HG03457 (cell line): ENCODE measurements at regions not wholly inside any gene's neighbourhood (a gene's known extent, or its start where the extent isn't known, plus 50 kb on each side); places are given as distances from the start of the nearest gene placed in this dataset.
"Not testable (repeated sequence)": the region's sequence is repeated elsewhere in the genome, so short reads cannot be mapped to it uniquely, and the experiment has no call there.

Experiments used
- ATAC-seq: cut with Tn5 transposase; IDR thresholded peaks from one replicate; pipeline ENCODE4 v1.9.1; 2021; ENCODE audit warnings: moderate number of reproducible peaks; ENCODE audit not compliant: unreplicated experiment

DNA sequence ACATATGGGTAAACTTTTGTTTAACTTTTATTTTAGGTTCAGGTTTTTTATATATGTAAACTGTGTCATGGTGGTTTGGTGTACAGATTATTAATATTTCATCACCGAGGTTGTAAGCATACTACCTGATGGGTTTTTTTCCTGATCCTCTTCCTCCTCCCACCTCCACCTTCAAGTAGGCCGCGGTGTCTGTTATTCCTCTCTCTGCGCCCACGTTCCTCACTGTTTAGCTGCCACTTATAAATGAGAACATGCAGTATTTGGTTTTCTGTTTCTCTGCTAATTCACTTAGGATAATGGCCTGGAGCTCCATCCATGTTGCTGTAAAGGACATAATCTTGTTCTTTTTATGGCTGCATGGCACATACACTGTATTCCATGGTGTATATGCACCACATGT, 1000.0 kb upstream of the CELF2 start:
- ATAC-seq: no peak

DNA sequence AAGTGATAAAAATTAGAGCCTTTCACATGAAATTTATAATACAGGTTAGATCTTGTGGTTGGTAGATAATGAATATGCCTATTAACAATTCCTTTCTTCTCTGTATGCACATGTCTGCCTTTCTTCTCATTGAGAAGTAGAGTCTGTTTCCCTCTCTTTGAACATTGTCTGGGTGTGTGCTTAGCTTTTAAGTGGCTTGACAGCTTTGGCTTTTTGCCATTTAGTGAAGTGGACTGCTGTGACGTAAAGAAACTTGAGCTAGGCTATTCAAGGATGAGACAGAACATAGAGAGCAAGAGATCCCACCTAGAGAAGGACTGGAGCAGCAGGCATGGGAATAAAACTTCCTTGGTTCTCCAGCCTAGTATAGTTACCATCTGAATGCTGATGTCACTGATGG, 996.7 kb upstream of the CELF2 start:
- no peak for ATAC-seq

DNA sequence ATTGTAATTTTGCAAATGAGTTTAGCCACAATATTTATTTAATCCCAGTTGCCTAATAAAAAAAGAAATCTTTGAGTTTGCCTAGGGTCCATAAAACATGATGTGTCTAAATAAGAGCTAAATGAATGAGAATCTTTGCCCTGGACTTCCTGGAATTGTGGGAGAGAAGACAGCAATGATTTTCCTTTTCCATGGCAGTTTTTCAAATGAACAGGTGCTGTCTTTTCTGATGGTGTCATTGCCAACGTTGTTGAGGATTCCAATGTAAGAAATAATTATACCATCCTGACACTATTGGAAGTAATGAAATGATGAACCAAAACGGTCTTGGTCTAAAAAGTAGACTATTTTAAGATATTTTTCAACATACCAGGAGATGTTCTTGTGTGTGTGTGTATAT, 984.7 kb upstream of the CELF2 start:
- ATAC-seq: no peak

DNA sequence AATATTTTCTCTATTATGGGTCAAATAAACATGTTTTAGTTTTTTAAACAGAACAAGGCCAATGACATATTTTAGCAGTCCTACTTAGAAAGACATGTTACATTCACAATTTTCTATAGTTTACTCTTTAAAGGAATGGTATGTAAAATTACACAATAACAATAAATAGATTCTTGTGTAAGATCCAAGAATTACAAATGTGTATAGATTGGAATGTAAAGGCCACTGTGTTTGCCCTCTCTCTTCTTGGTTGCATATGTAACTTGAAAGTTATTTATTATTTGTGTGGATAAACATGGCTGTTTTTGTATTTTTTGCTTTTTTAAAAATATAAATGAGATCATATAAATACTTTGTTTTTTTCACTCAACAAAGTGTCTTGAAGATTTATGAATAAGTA, 979.3 kb upstream of the CELF2 start:
- ATAC-seq: no peak

DNA sequence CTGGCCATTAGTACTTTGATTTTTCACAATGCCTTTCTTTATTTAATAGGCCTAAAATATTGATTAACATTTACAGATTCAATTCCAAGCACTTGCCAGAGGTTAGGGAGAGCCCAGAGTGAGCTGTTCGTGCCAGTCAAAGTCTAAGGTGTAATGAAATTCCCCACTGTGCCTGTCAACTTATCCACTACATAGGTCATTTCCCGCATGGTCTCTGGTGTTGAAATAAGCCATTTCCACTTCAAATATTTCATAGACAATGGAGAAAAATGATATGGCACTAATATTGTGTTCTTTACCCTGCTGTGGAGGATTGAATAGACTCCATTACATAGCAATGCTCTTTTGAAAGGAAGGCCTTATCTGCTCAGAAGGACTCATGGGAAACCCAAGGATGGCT, 978.1 kb upstream of the CELF2 start:
- ATAC-seq: no peak

DNA sequence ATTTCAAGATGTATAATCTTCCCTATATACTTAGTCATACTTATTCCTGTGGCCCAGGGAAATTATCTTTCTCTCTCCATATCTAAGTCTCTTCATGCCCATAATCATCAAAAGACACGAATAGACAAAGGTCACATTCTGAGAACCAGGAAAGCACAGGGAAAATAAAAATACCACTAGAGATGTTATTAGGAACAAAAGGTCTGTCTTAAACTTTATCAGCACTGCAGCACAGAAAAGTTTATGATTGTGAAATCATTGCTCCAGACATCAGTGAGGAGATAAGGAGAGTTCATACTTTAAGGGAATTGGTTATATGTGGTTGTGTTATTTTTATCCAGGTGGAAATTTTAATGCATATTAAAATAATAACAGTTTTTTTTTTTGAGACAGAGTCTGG, 974.6 kb upstream of the CELF2 start:
- ATAC-seq: no peak

DNA sequence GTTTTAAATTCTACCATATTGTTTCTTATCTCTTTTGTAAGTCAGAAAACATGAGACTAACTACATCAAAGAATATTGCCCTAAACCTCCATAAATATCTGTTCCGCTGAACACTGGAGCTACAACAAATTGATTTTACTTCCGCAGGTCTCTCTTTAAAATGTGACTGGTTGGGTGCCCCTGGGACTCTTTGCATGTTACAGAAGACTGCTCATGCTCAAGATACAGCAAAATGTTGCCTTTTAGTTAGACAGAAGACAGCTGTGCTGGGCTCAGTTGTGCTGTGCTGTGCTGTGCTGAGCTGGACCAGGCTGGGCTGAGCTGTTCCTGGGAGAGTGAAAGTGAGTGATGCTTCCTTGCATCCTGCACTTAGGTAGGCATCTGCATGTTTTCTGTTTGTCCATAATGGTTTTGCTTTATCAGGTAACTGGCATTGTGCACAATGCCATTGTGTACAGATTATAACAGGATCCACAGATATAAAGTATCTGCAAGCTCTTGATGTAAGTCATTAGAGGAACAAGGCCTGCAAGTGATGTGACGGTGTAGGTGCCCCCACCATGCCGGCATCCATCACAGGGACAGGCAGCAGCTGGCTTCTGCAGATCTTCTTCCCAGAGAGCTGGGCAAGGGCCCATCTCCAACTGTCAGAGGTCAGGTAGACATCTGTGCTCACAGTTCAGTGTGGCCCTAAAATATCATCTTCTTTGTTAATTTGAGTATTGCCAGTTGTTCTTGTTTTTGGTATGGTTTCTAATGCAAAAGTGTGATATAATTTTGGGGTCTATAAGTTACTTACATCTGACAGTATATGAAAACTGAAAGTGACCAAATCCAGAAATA, 972.5 kb upstream of the CELF2 start:
- no peak for ATAC-seq

DNA sequence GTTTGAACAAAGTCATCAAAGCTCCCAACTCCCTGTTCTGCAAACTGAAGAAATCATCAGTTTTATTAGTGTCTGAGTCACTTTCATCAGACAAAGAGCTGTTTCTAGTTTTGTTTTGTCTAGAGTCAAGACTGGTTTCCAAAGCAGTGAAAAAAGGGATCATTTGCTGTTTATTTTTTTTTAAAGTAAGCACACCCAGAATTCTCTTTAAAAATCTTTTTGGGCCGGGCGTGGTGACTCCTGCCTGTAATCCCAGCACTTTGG, 972.0 kb upstream of the CELF2 start:
- no peak for ATAC-seq

DNA sequence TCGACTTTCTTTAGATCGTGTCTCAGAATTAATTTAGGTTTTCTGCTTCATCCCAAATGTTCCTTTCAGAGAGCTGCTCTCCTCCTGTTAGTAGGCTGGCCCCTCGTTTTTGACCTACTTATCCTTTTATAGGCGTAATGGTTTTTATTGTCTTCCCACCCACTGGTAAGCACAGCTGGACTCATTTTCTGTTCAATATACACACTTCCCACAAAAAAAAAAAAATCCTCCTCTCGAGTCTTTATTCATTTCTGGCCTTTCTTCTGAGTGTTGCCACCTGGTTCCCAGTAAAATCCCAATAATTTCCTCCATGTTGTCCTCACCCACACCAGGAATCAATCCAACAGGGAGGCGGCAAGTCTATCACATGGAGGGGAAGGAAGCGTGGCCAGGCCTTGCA, 970.2 kb upstream of the CELF2 start:
- no peak for ATAC-seq

DNA sequence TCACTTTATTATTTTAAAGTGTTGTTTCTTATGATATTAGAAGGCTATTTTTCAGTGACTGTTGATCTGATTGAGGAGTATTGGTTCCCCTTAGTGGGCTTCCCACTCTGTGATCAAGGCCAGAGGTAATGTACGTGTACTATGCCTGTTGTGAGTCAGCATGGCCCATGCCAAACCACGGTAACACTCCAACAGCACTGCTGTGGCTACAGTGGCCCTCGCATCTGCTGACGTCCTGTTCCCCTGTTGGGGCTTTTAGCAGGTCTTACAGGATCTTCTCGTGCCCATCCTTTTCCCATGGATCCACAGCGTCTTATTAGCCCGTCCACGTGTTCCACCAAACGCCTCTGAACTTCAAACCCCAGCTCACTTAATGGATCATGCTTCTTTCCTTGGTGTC, 964.6 kb upstream of the CELF2 start:
- no peak for ATAC-seq

DNA sequence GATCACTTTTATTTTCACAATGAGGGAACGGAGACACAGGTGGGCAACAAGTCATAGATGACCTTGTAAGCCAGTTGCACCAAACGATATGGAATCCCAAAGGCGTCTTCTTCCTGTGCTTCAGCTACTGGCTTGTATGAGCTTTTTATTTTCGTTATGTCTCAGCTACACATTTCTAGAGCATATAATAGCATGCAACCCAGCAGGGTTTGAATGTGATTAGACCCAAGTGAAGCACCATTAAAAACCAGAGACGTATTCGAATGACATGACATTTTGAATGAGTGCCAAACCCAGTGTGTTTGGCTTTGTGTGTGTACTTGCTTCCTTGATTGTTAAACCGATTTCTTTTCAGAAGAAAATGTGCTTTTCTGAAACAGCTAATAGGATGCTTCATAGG, 963.2 kb upstream of the CELF2 start:
- ATAC-seq: no peak

DNA sequence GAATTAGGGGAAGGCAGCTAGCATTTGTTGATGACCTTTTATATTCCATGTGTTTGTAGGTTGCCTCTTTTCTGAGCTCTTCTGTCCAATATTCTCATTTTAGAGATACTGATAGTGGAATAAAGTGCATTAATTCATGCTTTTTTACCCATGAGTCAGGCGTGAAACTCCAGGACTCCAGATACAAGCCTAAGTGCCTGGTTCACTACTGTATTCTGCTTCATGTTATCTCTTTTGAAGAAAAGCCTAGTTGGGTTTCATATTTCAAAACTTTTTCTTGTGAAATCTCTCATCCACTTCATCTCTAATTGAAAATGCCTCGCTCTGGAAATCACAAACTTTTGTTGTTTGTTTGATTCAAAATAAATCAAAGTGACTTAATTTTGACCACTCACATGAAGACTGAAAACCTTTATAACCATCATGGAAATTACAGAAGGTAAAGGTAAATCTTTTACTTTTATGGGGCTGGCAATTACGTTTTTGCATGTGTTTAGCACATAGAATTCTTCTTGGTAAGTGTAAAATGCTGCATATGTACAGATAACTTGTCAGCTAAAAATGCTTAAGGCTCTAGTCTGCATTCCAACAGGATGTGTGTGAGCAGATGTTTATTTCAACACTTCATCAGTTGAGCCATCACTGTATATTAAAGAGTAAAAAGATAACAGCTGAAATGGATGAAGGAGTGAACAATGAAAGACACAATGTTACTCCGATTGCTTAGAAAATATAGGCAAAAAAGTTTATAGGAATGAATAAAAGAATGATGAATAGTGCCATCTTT, 961.8 kb upstream of the CELF2 start:
- no peak for ATAC-seq

DNA sequence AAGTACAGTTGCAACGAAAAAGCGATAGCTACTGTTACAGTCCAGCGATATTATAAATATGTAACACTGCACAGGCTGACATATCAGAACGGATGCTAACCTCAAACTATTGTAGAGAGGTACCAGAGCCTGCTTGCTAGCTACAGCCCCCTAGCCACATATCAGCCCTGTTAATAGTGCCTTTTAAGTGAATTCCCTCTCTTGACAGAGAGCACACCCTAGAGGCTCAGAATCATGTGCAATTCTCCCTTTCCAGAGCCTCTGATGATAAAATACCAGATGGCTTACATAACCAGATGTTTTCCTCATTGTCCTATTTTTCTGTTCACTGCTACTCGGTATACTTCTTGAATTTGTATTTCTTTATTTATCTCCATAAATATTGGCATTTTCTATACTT, 960.7 kb upstream of the CELF2 start:
- ATAC-seq: no peak

DNA sequence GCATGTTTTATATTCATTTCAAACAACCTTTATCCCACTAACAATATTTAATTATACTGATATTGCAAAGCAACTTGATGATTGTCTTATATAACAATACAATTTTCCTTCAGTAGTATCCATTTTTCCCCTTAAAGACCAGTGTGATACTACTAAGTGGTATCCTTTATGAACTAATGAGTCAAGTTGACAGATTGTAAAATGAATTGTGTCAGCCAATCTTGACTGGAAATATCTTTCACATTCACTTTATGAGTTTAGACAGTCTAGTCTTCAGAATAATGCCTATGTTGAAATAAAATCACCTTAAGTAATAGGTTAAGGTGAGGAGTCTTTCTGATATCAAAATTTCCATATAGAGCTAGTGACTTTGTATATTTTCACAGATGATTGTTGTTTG, 950.0 kb upstream of the CELF2 start:
- ATAC-seq: no peak

DNA sequence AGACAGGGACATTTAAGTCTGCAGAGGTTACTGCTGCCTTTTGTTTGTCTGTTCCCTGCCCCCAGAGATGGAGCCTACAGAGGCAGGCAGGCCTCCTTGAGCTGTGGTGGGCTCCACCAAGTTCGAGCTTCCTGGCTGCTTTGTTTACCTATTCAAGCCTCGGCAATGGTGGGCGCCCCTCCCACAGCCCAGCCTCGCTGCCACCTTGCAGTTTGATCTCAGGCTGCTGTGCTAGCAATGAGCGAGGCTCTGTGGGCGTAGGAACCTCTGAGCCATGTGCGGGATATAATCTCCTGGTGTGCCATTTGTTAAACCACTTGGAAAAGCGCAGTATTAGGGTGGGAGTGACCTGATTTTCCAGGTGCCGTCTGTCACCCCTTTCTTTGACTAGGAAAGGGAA, 942.8 kb upstream of the CELF2 start:
- not testable (repeated sequence) for ATAC-seq

DNA sequence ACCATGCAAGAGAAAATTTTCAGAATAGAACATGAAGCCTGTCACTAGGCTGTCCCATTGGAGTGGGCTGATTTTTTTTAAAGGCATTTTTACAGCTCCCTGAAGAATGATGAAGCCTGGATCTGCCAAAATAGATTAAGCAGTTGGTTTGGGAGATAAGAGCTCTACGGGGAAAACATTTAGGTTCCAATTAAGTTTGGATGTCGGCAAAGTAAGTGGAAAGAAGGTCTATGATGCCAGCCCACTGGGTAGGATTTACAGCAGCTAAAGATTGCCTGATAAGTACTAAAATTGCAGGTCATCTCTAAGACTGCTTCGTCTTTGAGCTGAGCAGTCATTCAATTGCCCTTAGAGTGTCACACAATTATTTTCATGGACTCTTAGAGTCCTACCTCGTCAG, 939.2 kb upstream of the CELF2 start:
- ATAC-seq: no peak

DNA sequence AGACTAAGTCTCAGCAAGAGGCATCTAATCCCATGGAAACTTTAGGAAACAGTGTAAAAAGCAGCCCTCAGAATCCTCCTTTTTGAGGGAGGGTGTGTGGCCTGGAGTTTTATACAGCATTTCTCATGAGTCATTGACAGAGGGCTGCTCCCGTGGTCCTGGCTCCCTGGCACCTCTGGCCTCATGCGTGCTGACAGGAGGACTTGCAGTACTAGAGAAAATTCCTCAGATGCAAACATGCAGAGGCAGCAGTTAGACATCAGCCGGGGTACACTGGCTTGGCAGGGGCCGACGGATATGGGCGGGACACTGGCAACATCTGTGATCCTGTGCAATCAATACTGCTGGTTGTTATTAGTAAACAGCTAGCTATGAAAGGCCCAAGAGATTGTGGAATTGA, 925.1 kb upstream of the CELF2 start:
- ATAC-seq: no peak

DNA sequence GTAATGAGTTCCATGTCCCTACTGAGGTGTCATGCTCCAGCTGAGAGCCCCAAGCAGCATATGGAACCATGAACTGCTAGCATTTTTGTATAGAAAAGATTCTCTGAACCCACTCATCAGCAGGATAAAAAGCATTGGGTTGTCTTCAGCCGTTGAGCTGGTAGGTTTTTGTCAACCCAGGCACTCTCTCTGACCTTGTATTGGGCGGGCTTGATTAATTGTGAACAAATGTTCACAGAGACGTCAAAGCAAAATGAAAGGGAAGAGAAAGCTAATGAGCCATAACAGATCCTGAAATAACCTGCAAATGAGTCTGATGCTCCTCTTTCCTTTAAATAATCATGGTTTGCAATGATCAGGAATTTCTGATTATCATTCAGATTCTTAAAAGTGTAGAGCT, 924.7 kb upstream of the CELF2 start:
- no peak for ATAC-seq

DNA sequence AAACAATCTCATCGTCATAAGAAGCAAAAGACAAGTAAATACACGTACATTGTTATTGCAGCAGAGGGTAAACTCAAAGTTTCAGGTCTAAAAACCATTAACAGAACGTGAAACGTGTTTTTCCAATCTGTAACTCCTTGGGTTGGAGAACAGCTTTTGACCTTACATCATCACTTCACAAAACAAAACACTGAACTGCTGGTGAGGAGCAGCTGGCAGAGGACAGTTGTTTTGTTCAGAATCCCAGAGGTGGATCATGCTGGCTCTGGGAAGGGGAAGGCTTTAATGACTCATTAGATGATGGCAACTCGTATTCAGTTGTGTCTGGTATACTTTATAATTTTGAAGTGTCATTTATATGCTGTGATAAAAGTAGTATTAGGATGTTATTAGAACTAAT, 923.0 kb upstream of the CELF2 start:
- ATAC-seq: no peak

DNA sequence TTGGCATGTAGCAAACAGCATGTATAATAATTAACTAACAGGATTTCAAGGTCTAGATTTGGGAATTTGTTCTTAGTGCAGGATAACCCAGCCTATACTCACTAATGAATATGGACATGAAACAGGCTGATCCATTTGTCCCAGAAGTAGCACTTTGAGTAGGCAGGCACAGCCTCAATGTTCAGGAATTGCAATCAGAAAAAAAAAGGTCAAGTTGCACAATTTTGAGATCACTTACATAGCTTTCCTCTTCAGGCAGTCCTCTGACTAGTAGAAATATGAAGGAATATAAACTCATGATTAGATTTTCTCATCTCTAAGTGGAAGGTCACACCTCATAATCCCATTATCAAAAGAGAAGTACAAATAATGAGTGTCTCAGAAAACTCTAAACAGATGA, 921.4 kb upstream of the CELF2 start:
- ATAC-seq: no peak

DNA sequence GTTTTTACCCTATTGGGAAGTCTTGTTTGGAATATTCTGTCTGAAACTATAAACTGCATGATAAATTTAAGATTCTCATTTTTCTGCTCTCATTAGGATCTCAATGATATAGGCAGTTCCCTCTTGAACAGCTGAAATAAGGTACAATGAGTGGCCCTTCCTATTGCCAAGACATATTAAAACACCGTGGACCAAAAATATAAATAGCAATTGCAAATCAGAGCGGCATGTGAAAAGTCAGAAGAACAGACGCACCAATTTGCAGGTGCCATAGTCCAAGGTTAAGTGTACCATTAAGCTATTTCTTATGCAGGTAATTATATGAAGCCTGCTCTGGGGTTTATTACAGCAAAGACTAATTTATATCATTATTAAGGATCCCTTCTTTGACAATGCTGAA, 920.8 kb upstream of the CELF2 start:
- ATAC-seq: no peak

DNA sequence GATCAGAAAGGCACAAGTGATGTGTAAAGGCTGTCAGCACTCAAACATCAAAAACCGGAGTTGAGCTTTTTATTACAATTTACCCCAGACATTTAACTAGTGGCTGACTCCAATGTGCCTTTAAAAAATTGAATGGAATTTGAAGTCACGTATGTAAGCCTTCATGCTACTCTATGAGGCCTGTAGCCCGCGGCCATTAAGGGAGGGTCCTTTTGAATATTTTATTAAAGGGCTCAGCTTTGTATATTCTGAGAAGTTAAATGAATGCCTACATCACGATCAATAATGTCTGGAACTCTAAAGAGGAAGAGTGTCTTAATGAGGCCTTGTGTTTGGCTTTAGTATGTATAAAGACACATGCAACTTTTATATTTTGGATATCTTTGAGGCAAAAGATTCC, 916.6 kb upstream of the CELF2 start:
- ATAC-seq: no peak
